A204.1 (cell line): ENCODE measurements at regions not wholly inside any gene's neighbourhood (a gene's known extent, or its start where the extent isn't known, plus 50 kb on each side); places are given as distances from the start of the nearest gene placed in this dataset.

Experiments
- FAIRE-seq: peaks from 2 replicates; lab custom pipeline; 2012; peaks lifted over from hg19 to GRCh38; lab: Jason Lieb, UNC

- FAIRE-seq = no peak
Observed at GRCh38 chr6:148053209-148053608, 289.4 kb upstream of the SASH1 start.

GRCh38 chr6:148053796-148054195 is 288.8 kb upstream of the SASH1 start:
- FAIRE-seq = no peak

DNA sequence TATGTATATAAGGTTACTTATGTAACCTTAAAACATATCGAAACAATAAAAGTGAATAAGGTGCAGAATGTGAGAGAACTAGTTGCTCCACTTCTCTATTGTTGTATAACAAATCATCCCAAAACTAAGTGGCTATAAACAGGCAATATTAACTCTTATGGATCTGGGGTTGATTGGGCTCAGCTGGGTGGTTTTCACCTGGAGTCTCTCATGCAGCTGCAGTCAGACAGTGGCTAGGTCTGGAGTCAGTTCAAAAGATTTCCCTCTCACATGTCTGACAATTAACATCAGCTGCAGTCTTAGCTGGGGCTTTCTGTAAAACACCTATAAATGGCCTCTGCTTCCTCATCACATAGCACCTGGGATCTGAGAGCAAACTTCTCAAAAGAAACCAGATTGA is 288.4 kb upstream of the SASH1 start:
- FAIRE-seq = no peak

- no peak for FAIRE-seq
Observed at GRCh38 chr6:148055419-148055818, 287.2 kb upstream of the SASH1 start.

GRCh38 chr6:148059869-148060268 is 282.8 kb upstream of the SASH1 start:
- FAIRE-seq = no peak

DNA sequence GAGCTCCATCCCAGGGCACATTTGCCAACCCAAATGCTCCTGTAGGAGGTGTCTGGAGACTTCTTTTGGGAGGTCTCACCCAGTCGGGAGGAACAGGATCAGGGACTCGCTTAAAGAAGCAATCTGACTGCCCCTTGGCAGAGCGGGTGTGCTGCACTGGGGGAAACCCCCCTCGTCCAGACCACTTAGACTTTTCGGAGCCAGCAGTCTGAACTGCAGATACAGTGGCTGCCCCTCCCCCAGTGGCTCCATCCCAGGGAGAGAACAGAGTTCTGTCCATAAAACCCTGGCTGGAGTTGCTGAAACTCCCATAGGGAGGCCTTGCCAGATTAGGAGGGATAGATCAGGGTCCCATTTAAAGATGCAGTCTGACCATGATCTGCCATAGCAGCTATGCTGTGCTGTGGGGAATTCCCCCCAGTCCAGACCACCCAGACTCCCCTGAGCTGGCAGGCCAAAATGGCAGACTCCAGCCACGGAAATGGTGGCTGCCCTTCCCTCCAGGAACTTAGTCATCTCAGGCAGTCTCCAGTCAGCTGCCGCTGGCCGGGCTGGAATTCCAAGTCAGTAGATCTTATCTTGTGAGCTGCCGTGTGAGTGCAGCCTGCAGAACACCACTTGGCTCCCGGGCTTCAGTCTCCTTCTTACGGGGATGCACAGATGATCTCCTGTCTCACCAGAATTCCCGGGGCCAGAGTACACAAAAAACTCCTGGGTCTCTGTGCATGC is 278.1 kb upstream of the SASH1 start:
- no peak for FAIRE-seq

GRCh38 chr6:148068437-148069061 is 274.1 kb upstream of the SASH1 start:
- FAIRE-seq = no peak

- no peak for FAIRE-seq
Observed at GRCh38 chr6:148069256-148069655, 273.4 kb upstream of the SASH1 start.

GRCh38 chr6:148074291-148074690 is 268.3 kb upstream of the SASH1 start:
- FAIRE-seq = no peak

GRCh38 chr6:148074738-148075137 is 267.9 kb upstream of the SASH1 start:
- no peak for FAIRE-seq

DNA sequence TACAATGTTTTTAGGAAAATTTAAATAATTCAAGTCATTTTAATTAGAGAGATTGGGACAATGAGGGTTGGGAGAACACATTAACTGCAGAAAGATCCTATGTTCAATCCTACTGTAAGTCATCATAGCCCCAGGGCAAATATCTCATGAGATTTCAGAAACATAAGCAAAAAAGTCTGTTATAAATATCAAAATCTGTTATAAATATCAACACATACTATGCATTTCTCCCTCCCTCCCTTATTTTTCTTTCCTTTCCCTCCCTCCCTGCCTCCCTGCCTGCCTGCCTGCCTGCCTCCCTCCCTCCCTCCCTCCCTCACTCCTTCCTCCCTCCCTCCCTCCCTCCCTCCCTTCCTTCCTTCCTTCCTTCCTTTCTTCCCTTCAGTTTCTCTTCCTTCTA is 267.3 kb upstream of the SASH1 start:
- no peak for FAIRE-seq

GRCh38 chr6:148076051-148076450 is 266.6 kb upstream of the SASH1 start:
- no peak for FAIRE-seq

- no peak for FAIRE-seq
Observed at GRCh38 chr6:148080315-148080714, 262.3 kb upstream of the SASH1 start.

DNA sequence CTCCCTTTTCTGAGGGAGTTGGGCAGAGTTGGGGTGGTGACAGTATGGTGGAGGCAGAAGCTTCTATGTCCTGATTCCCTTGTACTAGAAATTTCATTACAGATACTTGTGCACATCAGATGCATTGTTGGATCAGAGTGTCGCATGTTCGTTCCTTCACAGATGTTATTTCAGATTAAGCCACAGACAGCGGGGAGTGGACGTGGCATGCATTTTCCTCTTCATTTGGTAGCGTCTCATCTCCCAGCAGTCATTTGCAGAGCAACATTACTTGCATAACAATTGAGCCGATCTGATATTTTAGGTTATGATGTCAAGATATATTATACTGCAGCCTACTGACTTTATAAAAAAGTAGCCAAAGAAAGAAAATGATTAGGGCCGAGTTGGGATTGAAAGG is 261.6 kb upstream of the SASH1 start:
- FAIRE-seq = no peak

DNA sequence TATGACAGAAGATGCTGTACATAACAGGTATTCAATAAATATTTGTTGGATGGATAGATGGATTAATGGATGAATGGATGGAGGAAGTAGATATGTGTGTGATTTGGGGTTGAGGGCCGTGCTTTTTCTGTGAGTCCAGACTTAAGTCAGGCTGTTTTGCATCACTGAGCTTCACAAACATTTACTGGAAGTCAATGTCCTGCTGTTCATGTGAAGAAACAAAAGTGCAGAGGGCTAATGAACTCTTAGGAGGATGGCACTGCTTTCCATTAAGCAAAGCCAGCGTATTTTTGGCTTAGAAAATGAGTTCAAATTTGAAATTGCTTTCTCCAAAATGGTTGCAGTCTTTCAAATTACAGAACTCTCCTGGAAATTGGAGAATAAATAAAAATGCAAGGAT is 260.6 kb upstream of the SASH1 start:
- no peak for FAIRE-seq

DNA sequence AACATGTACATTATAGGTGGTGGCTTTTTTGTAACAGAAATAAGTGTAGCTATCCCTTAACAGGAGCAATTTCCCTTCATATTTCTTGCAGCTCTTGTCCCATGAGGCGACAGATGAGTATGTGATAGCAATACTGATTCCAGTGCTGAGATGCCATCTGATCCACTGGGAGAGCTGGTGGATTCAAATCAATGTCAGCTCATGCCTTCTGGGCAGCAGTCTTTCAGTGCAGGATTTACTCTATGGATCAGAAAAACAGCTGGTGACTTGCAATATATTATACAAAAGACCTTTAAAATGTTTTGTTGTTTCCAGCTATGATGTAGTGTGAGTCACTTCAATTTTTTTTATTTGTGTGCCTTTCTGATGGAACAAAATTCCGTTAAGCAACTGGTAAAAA is 259.9 kb upstream of the SASH1 start:
- no peak for FAIRE-seq

- FAIRE-seq = no peak
Observed at GRCh38 chr6:148085631-148086331, 256.9 kb upstream of the SASH1 start.

GRCh38 chr6:148086386-148086785 is 256.3 kb upstream of the SASH1 start:
- no peak for FAIRE-seq

GRCh38 chr6:148086843-148087242 is 255.8 kb upstream of the SASH1 start:
- no peak for FAIRE-seq

DNA sequence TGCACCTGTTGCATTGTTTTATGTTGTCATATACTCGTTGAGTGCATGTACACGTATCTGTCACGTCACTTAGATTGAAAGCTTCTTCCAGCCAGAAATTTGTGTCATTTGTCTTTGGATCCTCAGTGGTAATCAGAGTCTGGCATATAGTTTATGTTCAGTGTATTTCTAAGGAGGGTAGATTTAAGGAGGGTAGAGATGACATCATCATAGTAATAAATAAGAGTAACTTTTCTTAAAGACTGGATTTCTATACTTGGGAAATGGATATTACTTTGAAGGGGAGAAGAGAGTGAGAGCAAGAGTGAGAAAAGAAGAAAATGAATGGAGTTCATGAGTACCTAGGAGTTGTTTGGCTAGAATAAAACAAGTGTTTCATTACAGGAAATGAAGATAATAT is 255.0 kb upstream of the SASH1 start:
- no peak for FAIRE-seq

DNA sequence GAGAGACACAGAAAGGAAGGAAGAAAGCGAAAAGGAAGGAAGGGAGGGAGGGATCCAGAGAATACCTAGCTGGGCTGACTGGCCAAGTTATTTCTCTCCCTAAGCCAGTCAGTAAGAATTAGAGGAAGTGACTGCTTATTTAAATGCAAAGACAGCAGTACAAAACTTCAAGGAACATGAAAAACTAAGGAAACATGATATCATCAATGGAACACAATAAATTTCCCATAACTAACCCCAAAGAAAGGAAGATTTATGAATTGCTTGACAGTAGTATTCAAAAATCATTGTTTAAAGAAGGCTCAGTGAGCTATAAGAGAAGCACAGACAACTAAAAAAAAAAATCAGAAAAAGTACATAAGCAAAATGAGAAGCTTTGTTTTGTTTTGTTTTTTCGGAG is 252.3 kb upstream of the SASH1 start:
- no peak for FAIRE-seq

GRCh38 chr6:148091394-148091793 is 251.2 kb upstream of the SASH1 start:
- no peak for FAIRE-seq

DNA sequence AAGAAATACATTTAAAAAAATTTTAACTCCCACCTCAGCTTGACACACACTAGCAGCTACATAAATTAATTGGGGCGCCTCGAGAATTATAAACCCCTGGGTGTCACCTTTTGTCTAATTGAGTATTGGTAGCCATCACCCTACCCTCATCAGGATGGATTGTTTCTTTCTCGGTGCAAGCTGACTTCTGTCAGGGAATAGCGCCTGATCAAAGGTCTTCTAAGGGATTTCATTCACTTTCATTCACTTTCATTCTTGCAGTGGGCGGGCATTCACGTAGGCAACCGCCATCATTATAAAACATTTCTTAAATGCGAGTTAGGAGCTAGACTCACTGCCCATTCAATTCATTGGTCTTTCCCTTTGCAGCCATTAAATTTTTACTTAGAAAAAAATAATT is 239.2 kb upstream of the SASH1 start:
- FAIRE-seq = no peak

GRCh38 chr6:148104131-148104530 is 238.5 kb upstream of the SASH1 start:
- FAIRE-seq = no peak
